GM19372 (cell line): ENCODE measurements at regions not wholly inside any gene's neighbourhood (a gene's known extent, or its start where the extent isn't known, plus 50 kb on each side); places are given as distances from the start of the nearest gene placed in this dataset.

ENCODE experiments used
- ATAC-seq: cut with Tn5 transposase; IDR thresholded peaks from one replicate; pipeline ENCODE4 v1.9.1; 2021; ENCODE audit warnings: mild to moderate bottlenecking, low read depth, moderate library complexity; ENCODE audit not compliant: unreplicated experiment

DNA sequence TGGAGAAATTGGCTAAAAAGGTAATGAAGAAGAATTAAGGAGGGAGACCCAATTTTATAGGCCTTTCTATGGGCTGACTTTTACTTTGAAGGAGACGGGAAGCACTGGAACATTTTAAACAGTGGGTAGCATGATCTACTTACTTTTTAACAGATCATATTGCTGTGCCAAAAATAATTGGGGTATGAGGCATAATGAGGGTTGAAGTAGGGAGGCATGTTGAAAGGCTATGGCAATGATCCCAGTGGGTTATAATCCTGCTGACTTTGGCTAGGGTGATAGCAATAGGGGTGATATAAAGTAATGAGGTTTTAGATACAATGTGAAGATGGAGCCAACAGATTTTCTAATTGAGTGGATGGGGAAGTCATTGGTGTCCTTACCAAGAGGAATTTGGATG lies 73.2 kb downstream of the GPR37 start:
- ATAC-seq, result no peak

DNA sequence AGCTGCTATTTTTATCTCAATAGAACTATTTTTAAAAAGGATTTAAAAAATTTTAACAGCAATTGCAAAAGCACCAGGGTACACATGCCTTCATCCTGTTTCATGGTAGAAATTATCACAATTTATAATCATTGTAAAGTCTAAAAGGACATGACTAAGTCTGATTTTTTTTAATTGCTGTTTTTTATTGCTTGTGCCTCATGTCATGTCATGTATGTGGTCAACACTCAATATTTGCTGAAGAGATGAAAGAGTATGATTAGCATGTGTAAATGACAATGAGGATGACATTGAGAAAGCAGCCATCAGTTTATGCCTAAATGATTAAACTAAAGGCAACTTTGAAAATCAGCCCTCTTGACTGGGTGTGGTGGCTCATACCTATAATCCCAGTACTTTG lies 74.8 kb downstream of the GPR37 start:
- ATAC-seq, result no peak

DNA sequence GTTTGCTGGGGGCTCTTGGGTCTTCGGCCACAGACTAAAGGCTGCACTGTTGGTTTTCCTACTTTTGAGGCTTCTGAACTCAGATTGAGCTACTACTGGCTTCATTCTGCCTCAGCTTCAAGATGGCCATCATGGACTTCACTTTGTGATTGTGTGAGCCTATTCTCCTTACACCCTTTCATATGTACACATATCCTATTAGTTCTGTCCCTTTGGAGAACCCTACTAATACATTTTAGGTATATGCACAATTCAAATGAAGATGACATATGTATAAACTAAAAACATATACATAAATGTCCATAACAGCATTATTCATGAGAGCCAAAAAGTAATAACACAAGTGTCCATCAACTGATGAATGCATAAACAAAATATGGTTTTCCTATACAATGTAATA lies 75.7 kb downstream of the GPR37 start:
- ATAC-seq, result no peak

DNA sequence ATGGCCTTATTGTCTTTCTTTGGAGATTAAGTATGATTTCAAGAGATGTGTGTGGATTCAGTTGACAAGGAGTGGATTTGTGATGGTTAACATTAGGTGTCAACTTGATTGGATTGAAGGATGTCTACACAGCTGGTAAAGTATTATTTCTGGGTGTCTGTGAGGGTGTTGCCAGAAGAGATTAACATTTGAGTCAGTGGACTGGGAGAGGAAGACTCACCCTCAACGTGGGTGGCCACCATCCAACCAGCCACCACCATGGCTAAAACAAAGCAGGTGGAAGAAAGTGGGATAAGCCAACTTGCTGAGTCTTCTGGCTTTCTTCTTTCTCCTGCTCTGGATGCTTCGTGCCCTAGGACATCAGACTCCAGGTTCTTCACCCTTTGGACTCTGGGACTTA lies 76.1 kb downstream of the GPR37 start:
- no peak for ATAC-seq

DNA sequence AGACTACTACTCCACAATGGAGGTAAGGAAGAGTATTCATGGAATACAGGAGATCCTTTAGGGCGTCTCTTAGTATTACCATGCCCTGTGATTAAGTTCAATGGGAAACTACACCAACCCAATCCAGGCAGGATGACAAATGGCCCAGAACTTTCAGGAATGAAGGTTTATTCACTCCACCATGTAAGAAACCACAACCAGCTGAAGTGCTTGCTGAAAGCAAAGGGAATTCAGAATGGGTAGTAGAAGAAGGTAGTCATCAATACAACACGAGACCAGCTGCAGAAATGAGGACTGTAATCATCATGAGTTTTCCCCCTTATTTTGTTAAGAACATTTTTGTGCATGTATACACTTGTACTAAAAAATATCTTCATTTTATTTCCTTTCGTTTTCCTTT lies 76.6 kb downstream of the GPR37 start:
- no peak for ATAC-seq

DNA sequence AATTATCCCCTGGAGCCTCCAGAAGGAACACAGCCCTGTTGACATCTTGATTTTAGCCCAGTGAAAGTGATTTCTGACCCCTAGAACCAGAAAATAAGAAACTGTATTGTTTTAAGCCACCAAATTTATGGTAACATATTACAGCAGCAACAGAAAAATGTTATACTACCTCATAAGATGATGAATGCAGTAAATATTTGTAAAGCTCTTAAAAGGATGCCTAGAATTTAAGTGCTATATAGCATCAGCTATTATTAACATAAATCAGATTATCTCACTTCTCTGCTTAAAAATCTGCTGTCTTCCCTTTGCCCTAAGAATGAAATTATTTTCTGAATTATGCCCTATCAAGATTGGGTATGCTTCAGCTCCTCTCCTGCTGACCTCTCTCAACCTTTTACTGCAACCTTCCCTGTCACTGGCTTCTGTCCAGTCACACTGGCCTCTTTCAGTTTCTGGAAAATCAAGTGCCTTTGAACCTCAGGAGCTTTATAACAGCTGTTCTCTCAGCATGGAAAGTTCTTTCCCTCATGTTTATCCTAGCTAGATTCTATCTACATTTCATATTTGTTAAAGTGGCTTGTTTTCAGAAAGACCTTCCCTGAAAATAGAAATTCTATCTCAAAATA lies 78.9 kb downstream of the GPR37 start:
- ATAC-seq, result no peak

DNA sequence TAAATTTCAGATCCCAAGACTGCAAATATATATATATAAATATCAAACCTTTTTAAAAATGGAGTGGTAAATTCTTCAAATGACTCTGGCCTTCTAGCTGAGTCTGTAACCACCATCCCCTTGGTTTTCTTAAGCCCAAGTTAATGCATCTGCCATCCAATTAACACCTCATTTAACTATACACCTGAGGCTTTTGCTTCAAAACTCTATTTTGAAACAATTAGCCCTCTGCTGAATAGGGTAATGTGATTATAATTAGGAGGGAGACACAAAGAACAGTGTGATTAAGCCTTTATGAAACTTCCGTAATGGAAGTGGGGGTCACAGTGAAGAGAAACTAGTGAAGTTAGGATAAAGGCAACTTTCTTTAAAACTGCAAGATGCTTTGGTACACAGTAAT lies 83.6 kb downstream of the GPR37 start:
- ATAC-seq, result no peak

DNA sequence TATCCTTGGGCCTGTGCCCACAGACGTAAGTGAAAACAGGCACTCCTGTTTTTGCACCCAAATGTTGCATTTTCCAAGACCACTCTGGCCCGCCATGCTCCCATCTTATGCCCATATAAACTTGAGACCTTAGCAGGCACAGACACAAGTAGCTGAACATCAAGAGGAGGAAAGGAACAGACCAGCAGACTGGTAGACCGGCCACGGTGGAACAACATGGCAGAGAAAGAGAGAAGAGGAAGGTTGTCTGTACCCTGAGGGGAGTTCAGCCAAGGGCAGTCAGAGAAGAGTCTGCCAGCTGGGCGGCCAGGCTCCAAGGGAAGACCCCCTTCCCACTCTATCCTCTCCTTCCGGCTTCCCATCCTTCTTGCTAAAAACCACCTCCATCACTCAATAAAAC lies 85.3 kb downstream of the GPR37 start:
- no peak for ATAC-seq

DNA sequence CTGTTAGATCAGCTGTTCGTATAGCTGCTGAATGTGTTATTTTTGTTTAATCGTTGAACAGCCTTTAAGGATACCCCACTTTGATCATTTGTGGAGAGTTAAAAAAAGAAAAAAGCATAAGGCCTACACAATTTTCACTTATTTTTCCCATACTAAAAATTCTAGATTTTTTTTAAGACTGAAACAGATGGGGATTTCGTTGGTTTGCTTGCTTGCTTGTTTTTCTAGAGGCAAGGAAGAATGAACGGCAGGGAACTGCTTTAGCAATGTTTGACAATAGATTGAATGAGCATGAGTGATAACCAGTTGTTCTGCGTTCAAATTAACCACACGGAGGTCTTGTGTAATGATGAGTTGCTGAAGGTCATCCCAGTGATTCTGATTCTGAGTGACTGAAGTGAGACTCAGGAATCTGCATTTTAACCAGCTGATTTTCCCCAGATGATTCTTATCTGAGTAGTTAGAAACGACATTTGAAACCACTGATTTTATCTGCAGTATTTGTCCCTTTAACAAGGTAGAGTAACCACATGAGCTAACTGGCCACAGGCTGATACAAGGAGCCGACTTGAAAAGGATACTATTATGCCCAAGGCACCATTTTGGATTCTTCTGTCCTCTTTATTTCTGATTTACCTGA lies 85.9 kb downstream of the GPR37 start:
- ATAC-seq, result no peak

DNA sequence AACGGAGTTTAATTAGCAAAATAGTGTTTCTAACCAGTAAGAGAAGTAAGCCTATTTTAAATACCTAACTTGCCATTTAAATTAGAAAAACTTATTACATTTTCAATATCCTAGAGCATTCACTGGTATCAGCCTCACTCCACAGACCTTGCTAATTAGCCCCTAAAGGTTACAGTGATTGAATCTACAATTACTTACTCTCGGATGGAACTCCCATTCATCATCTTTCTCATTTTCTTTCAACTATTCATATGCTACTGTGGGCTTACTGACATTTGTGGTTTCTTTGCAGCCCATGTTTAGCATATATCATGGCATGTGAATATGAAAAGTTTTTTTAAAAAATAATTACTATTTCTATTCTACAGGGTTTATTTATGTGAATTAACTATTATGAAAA lies 86.4 kb downstream of the GPR37 start:
- ATAC-seq, result no peak

DNA sequence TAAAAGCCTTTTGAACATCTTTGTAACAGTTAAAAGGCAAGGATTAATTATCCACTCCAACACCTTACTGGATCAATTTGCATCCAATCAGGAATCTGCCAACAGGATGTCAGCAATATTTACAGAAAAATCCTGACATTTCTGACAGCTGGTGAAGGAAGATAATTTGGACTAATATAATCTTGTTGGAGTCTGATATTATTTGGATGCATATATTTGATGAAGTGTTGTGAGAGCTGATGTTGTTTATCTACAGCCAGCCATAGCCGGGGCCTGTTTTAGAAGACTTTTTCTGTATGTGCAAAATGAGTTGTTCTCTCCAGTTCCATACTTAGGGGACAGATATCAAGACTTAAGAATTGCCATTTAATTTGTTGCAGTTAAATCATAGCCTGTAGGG lies 91.1 kb downstream of the GPR37 start:
- ATAC-seq, result no peak

DNA sequence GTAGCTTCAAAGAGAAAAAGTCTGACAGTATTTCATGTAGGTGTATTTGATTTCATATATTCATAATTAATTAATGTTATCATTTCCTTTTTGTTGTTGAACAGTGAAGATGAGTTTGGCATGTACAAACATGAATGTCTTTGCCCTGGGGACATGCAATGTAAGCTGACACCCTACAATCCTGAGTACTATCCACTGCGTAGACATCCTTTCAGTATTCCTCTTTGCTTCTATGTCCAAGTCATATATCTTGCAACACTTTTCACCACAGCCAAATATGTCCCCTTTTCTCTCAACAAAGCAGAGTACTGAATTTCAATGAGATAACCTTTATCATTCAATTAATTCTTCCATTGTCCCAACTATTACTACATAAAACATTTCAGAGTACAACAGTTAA lies 93.6 kb downstream of the GPR37 start:
- no peak for ATAC-seq

DNA sequence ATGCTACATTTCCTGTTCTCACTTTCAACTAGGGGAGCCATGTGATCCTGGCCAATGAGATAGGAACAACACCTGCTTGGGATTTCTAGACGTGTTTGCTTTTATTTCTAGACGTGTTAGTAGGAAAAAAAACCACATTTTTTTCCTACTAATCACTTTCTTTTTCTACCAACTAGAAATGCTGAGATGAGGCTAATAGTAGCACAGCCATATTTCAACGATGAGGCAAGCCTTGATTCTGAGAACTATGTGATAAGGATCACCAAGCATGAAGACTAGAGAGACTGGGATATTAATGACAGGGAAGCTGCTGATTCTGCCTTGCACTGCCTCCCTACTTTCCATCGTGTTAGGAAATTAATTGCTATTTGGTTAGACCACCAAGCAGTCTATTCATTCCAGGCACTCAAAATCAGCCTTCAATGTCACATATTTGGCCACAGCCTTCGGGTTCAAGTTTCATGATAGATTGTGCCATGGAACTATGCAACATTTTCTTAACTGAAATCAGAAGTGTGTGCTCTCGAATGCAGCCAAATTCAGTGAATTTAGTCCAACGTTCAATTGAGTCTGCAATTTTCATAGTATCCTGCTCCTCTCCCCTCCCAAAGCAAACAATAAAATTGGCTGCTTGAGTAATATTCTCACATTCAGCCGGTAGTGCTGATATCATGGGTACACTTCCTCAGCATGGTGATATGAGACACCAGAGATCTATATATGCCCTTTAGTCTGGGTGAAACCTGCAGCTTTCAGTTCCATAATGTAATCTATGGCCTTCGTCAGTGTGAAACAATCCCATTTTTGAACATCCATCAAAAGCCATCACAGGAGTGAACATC lies 98.1 kb downstream of the GPR37 start:
- ATAC-seq, result no peak

DNA sequence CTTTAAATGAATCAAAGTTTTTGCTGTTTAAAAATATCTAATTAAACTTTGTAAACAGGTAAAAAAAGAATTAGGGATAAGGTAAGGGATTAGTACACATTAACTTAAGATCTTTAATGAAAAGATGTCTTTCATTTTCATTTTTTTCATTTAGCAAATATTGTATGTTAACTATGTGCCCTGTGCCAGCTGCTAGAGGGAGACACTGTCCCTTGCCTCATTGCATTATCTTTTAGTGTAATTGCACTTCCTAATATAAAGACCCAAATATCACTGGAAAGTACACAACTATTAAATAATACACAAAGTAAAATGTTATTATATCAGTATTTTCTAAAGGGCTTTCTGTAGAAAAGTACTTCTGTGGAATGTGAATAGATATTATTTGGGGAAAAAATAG lies 102.7 kb downstream of the GPR37 start:
- no peak for ATAC-seq

DNA sequence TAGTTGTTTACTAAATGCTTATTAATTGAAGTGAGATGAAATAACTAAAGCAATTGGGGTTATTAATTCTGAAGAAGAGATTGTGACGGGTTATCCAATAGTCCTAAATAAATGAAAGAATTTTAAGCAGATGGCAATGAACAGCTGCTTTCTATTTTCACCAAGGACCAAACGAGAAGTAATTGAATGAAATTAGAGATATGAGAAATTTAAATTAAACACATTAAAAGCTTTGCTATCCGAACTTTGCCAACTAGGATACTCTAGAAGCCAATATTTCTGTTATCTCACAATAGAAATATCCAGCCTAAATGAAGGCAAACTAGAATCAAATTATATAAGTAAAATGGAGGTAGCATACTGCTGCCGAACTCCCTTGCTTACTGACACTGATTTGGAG lies 103.2 kb downstream of the GPR37 start:
- ATAC-seq, result no peak

DNA sequence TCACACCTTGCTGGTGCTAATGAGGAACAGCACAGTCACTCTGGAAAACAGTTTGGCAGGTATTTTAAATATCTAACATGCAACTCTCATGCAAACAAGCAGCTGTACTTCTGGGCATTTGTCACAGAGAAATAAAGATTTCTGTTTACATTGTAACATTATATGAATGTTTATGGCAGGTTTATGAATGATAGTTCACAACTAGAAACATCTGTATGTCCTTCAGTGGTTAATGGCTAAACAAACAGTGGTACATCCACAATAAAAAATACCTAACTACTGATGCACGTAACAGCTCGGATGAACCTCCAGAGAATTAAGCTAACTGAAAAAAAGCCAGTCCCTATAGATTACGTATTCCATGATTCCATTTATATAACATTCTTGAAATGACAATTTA lies 109.6 kb downstream of the GPR37 start:
- ATAC-seq, result no peak

DNA sequence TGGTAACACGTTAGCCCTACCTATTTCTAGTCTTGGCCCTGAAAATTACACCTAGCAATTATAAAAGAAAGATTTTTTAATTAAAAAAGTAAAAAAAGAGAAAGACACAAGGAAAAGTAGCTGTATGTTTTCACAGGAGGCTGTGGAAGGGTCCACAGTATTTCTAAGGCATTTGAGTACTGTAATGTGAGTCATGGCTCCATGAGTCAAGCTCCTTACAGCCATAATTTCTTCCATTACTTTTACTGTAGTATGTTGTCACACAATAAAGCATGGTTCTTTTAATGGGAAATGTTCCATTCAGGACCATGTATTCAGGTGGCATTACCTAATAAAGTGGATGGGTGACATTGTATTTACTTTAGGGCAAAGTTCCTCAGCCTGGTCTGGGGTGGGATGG lies 113.4 kb downstream of the GPR37 start:
- no peak for ATAC-seq

DNA sequence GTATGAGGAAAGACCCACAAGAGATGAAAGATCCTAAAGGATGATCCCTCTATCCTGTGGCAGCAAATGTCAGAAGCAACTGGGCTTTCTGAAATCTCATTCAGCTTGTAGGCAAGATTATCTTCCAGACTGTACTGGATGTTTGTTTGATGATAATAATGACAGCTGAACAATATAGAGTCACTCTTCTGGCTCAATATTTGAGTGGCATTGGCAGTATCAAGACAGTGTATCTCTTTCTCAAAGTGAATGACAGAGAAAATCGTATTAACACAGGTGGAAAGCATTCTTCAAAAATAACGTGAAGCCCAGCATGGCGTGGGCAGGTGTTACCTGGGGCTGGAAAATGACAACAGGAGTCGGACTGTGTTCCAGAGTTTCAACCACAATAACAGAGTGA lies 114.5 kb downstream of the GPR37 start:
- no peak for ATAC-seq

DNA sequence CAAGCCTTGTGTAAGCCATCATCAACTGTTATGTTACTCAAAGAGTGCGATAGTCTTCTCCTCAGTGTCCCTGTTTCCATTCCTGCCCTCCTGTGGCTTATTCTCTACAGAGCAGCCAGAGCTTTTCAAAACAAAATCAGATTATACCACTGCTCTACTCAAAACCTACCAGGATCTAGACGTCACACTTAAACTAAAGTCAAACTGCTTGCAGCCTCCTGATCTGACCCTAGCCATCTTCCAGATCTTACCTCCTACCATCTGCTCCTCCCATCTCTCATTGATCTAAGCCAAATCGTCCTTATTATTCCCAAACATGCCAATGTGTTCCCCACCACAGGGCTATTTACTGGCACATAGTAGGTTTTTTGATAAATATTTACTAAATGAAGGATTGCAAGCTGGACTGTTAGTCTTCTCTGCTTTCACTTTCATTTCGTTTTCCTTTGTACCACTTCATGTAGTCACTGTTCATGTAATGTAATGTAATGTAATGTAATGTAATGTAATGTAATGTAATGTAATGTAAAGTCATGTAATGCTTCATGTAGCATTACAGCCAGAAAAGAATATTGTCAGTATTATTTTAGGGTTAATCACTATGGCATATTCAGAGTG lies 116.1 kb downstream of the GPR37 start:
- peak; percentile 48 for ATAC-seq

DNA sequence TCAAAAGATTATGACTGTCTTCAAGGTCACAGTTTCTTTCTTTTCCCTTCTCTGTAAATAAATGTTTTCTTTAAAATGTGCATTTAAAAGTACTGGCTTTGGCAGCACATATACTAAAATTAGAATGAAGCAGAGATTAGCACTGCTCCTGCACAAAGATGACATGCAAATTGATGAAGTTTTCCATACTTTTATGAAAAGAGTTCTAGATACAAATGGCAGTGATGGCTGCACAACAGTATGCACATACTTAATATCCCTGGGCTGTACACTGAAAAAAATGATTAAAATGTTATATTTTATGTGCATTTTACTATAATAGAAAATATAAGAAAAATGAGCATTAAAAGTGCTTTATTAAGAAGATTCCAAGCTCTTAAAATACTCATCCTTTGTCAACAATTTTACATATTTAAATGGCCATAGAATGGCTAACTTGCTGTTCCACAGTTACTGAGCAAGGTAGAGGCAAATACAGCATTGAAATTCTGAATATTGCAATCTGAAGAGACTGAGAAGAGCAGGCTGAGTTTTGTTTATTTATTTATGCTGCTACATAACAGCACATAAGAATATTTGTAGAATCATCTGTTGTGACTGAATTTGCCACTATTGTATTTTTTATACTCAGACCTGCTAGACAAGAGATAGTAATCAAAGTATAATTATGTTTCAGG lies 117.8 kb downstream of the GPR37 start:
- ATAC-seq, result no peak

DNA sequence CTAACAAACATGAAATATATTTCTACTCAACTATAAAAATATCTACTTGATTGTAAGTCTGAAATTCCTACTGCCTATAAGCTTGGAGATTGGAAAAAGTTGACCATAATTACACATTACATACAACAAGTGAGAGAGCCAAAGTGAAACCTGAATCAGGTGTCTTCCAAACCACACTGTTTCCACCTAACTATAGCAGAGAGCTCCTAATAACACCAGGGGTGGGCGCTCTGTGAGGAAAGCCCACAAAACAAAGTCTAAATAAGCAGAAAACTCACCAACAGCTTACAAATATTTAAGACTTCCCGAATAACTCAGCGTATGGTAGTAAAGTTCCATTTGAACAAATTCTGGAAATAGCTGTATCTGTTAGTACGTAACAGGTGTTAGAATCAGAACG lies 119.9 kb downstream of the GPR37 start:
- no peak for ATAC-seq
